HEK293 (cell line): ENCODE measurements at regions not wholly inside any gene's neighbourhood (a gene's known extent, or its start where the extent isn't known, plus 50 kb on each side); places are given as distances from the start of the nearest gene placed in this dataset.

Experiments
- CTCF ChIA-PET: fragments of 350-600 bp; formaldehyde crosslinking; extraction: SDS; loops from one replicate; lab custom pipeline; 2021; ENCODE audit warnings: antibody characterized with exemption; lab: Yijun Ruan, JAX
- POLR2A ChIA-PET: fragments of 300-600 bp; formaldehyde crosslinking; extraction: SDS; loops from one replicate; lab custom pipeline; 2020; ENCODE audit warnings: antibody characterized with exemption, inconsistent platforms; lab: Yijun Ruan, JAX
- H3K27ac ChIP-seq: fragments of 200-500 bp; sonication (Bioruptor generic); 2 replicates; pipeline ENCODE4 v1.5.1; 2014; ENCODE audit warnings: low read depth, low read length, control low read depth, inconsistent platforms; ENCODE audit errors: extremely low read depth
- H3K36me3 ChIP-seq, 2 experiments: fragments of 200-500 bp in 1 of 2; sonication (Bioruptor generic) in 1 of 2; 1 replicate in 1 of 2; 2 replicates in 1 of 2; pipeline ENCODE4 v1.5.1; 2014 to 2017; ENCODE audit warnings: inconsistent platforms in 2 of 2, low read length in 2 of 2; ENCODE audit not compliant: control insufficient read depth in 2 of 2, insufficient read depth in 1 of 2
- H3K4me1 ChIP-seq: fragments of 200-500 bp; sonication (Bioruptor generic); 2 replicates; pipeline ENCODE4 v1.5.1; 2014; ENCODE audit warnings: mild to moderate bottlenecking, low read length, inconsistent platforms; ENCODE audit not compliant: control insufficient read depth, insufficient read depth
- H3K4me3 ChIP-seq: 2 replicates; pipeline ENCODE4 v1.5.1; 2011; ENCODE audit warnings: low read depth, mild to moderate bottlenecking, control low read depth, low read length, moderate library complexity
- H3K9me3 ChIP-seq: fragments of 200-500 bp; sonication (Bioruptor generic); 2 replicates; pipeline ENCODE4 v1.5.1; 2014; ENCODE audit warnings: low read depth, low read length, inconsistent platforms; ENCODE audit not compliant: control insufficient read depth, insufficient read depth
- BCL11A ChIP-seq: fragments of 450-650 bp; formaldehyde crosslinking; IDR thresholded peaks from 2 replicates; pipeline ENCODE4 v1.5.1; 2016; ENCODE audit warnings: low read depth, missing biosample characterization, missing genetic modification characterization
- EGR2 ChIP-seq: fragments of 450-650 bp; formaldehyde crosslinking; IDR thresholded peaks from 2 replicates; pipeline ENCODE4 v1.5.1; 2016; ENCODE audit warnings: low read depth, missing biosample characterization, missing genetic modification characterization
- KLF9 ChIP-seq: fragments of 450-650 bp; formaldehyde crosslinking; IDR thresholded peaks from 2 replicates; pipeline ENCODE4 v1.5.1; 2016; ENCODE audit warnings: missing biosample characterization, missing genetic modification characterization, low read depth
- TRIM28 ChIP-seq: IDR thresholded peaks from 2 replicates; pipeline ENCODE4 v1.6.1; 2011; ENCODE audit warnings: low read length, control low read depth, borderline replicate concordance
- ZBTB1 ChIP-seq: fragments of 450-650 bp; formaldehyde crosslinking; IDR thresholded peaks from 2 replicates; pipeline ENCODE4 v1.5.1; 2016; ENCODE audit warnings: missing biosample characterization, missing genetic modification characterization
- ZFP37 ChIP-seq: fragments of 450-650 bp; formaldehyde crosslinking; IDR thresholded peaks from 2 replicates; pipeline ENCODE4 v1.5.1; 2016; ENCODE audit warnings: missing biosample characterization, missing genetic modification characterization
- ZNF324 ChIP-seq: fragments of 450-650 bp; formaldehyde crosslinking; IDR thresholded peaks from 2 replicates; pipeline ENCODE4 v1.5.1; 2016; ENCODE audit warnings: missing biosample characterization, missing genetic modification characterization
- ZNF394 ChIP-seq: fragments of 450-650 bp; formaldehyde crosslinking; IDR thresholded peaks from 2 replicates; pipeline ENCODE4 v1.5.1; 2016; ENCODE audit warnings: missing biosample characterization, missing genetic modification characterization, mild to moderate bottlenecking, moderate library complexity, borderline replicate concordance
- ZNF514 ChIP-seq: fragments of 450-650 bp; formaldehyde crosslinking; IDR thresholded peaks from 2 replicates; pipeline ENCODE4 v1.5.1; 2016; ENCODE audit warnings: missing biosample characterization, missing genetic modification characterization
- ZNF561 ChIP-seq: fragments of 450-650 bp; IDR thresholded peaks from 2 replicates; pipeline ENCODE4 v1.5.1; 2018; ENCODE audit warnings: missing biosample characterization, missing genetic modification characterization, borderline replicate concordance
- ZNF571 ChIP-seq: fragments of 450-650 bp; formaldehyde crosslinking; IDR thresholded peaks from 2 replicates; pipeline ENCODE4 v1.5.0; 2017; ENCODE audit warnings: missing biosample characterization, missing genetic modification characterization
- ZNF629 ChIP-seq: fragments of 450-650 bp; formaldehyde crosslinking; IDR thresholded peaks from 2 replicates; pipeline ENCODE4 v1.5.1; 2017; ENCODE audit warnings: missing biosample characterization, missing genetic modification characterization
- ZNF658 ChIP-seq: fragments of 450-650 bp; formaldehyde crosslinking; IDR thresholded peaks from 2 replicates; pipeline ENCODE4; 2016; ENCODE audit warnings: missing biosample characterization, missing genetic modification characterization
- ZNF660 ChIP-seq: fragments of 450-650 bp; IDR thresholded peaks from 2 replicates; pipeline ENCODE4 v1.5.1; 2018; ENCODE audit warnings: missing biosample characterization, mild to moderate bottlenecking, missing genetic modification characterization
- ZSCAN16 ChIP-seq: fragments of 450-650 bp; formaldehyde crosslinking; IDR thresholded peaks from 2 replicates; pipeline ENCODE4 v1.5.1; 2016; ENCODE audit warnings: missing biosample characterization, missing genetic modification characterization
- ZXDB ChIP-seq: fragments of 450-650 bp; formaldehyde crosslinking; IDR thresholded peaks from 2 replicates; pipeline ENCODE4 v1.5.1; 2016; ENCODE audit warnings: missing biosample characterization, missing genetic modification characterization
- TF ChIP-seq, protein P1 (sequence below): fragments of 450-650 bp; formaldehyde crosslinking; IDR thresholded peaks from 2 replicates; pipeline ENCODE4 v1.5.1; 2016; ENCODE audit warnings: missing biosample characterization, missing genetic modification characterization, low read depth
- TF ChIP-seq, protein P2 (sequence below): fragments of 450-650 bp; formaldehyde crosslinking; IDR thresholded peaks from 2 replicates; pipeline ENCODE4 v1.5.1; 2016; ENCODE audit warnings: missing biosample characterization, missing genetic modification characterization
- TF ChIP-seq, protein P3 (sequence below): fragments of 450-650 bp; formaldehyde crosslinking; IDR thresholded peaks from 2 replicates; pipeline ENCODE4 v1.5.1; 2016; ENCODE audit warnings: missing biosample characterization, missing genetic modification characterization, borderline replicate concordance
- TF ChIP-seq, protein P4 (sequence below): fragments of 450-650 bp; formaldehyde crosslinking; IDR thresholded peaks from 2 replicates; pipeline ENCODE4 v1.5.1; 2017; ENCODE audit warnings: missing biosample characterization, missing genetic modification characterization
- TF ChIP-seq, protein P5 (sequence below): fragments of 450-650 bp; formaldehyde crosslinking; IDR thresholded peaks from 2 replicates; pipeline ENCODE4; 2016; ENCODE audit warnings: missing biosample characterization, missing genetic modification characterization
- TF ChIP-seq, protein P6 (sequence below): sonication (generic); formaldehyde crosslinking; IDR thresholded peaks from 2 replicates; pipeline ENCODE4 v1.8.1; 2022; ENCODE audit warnings: mild to moderate bottlenecking, moderate library complexity, missing genetic modification reagents
- TF ChIP-seq, protein P7 (sequence below): fragments of 450-650 bp; formaldehyde crosslinking; IDR thresholded peaks from 2 replicates; pipeline ENCODE4 v1.5.1; 2016; ENCODE audit warnings: missing biosample characterization, missing genetic modification characterization
- TF ChIP-seq, protein P8 (sequence below): fragments of 450-650 bp; formaldehyde crosslinking; IDR thresholded peaks from 2 replicates; pipeline ENCODE4 v1.5.1; 2016; ENCODE audit warnings: missing biosample characterization, missing genetic modification characterization

DNA sequence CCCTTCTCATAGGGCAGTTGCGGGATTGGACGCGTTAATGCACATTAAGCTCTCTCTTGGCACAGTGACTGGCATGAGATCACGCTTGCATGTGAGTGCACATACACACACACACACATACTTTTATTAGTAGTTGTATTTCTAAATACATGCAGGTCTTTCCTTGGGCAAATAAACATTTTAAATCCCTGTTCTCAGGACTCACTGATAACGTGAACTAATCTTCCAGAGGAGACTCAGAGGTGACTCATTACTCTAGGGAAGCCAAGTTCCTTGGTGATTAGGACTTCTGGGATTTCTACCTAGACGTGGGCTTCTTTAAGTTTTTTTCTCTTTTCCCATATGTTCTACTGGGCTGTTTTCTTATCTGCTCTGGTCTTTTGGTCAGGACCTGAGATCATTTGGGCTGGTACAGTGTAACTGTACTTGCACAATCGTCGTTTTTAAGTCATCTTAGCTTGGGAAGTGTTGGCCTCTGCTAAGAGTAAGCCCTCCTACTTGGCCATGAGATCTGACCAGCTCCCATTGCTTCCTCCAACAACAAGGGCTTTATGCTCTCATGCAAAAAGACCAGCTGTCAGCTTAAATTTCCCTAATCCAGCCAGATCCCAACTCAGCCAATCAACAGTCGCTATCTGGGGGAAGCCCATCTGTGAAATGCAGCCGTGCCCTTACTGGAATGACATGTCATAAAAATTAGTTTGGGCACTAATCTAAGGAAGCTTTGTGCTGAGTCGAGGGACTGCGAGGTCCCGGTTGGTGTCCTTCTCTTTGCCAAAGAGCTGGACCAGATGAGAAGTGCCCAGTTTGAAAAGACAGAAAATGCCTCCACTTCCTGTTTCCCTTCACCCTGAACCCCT lies 176.4 kb upstream of the ANKRD55 start (continued):
- TF ChIP-seq, protein P1, sequence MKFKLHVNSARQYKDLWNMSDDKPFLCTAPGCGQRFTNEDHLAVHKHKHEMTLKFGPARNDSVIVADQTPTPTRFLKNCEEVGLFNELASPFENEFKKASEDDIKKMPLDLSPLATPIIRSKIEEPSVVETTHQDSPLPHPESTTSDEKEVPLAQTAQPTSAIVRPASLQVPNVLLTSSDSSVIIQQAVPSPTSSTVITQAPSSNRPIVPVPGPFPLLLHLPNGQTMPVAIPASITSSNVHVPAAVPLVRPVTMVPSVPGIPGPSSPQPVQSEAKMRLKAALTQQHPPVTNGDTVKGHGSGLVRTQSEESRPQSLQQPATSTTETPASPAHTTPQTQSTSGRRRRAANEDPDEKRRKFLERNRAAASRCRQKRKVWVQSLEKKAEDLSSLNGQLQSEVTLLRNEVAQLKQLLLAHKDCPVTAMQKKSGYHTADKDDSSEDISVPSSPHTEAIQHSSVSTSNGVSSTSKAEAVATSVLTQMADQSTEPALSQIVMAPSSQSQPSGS, result no peak
- TF ChIP-seq ZXDB, result peak; percentile 40; the same call in 1 of the 2 replicates
- TF ChIP-seq ZNF658, result no peak
- TF ChIP-seq, protein P2, sequence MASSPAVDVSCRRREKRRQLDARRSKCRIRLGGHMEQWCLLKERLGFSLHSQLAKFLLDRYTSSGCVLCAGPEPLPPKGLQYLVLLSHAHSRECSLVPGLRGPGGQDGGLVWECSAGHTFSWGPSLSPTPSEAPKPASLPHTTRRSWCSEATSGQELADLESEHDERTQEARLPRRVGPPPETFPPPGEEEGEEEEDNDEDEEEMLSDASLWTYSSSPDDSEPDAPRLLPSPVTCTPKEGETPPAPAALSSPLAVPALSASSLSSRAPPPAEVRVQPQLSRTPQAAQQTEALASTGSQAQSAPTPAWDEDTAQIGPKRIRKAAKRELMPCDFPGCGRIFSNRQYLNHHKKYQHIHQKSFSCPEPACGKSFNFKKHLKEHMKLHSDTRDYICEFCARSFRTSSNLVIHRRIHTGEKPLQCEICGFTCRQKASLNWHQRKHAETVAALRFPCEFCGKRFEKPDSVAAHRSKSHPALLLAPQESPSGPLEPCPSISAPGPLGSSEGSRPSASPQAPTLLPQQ (tag by site-specific recombination), result no peak
- no peak for TF ChIP-seq ZSCAN16 (tag by site-specific recombination)
- TF ChIP-seq ZNF571 (tag by site-specific recombination), result no peak
- TF ChIP-seq ZBTB1, result no peak
- TF ChIP-seq ZFP37 (tag by site-specific recombination), result no peak
- TF ChIP-seq, protein P3, sequence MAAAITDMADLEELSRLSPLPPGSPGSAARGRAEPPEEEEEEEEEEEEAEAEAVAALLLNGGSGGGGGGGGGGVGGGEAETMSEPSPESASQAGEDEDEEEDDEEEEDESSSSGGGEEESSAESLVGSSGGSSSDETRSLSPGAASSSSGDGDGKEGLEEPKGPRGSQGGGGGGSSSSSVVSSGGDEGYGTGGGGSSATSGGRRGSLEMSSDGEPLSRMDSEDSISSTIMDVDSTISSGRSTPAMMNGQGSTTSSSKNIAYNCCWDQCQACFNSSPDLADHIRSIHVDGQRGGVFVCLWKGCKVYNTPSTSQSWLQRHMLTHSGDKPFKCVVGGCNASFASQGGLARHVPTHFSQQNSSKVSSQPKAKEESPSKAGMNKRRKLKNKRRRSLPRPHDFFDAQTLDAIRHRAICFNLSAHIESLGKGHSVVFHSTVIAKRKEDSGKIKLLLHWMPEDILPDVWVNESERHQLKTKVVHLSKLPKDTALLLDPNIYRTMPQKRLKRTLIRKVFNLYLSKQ (tag by site-specific recombination), result no peak
- TF ChIP-seq ZNF660 (tag by site-specific recombination), result no peak
- TF ChIP-seq ZNF629 (tag by site-specific recombination), result peak; percentile 15; the same call in 1 of the 2 replicates
- no peak for TF ChIP-seq TRIM28
- TF ChIP-seq ZNF324 (tag by site-specific recombination), result no peak

DNA sequence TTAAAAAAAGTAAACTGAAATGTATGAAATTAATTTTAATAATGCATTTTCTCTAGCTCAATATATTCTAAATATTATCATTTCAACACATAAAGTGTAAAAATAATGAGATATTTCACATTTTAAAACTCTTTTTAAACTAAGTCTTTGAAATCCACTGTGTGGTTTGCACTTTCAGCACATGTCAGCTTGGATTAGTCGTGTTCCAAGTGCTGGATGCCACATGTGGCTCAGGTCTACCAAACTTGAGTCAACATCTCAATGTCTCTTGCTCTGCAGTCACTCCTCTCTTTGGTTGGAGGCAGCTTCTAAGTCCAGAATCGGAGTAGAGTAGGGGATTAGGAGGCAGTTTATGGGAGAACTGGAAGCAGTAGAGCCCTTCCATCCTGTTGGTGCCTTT lies 173.7 kb upstream of the ANKRD55 start:
- Histone ChIP-seq H3K36me3 (no peaks in the 10 kb centered on the region), H3K4me3 (no peak overlapping the region), H3K27ac (no peak overlapping the region), H3K4me1 (peaks cover 4% of the 10 kb centered on the region; the same call in 1 of the 2 replicates), H3K9me3 (no peaks in the 10 kb centered on the region)
- CTCF ChIA-PET, result interaction anchor here (0.6 kb wide), 1 partner anchor 494 kb away, joined by 3 read pairs; no protein-coding TSS in a partner anchor
- POLR2A ChIA-PET, result no interaction called here
- TF ChIP-seq ZNF658 (no peak), EGR2 (tag by site-specific recombination) (no peak), ZNF514 (tag by site-specific recombination) (no peak), BCL11A (no peak), ZNF394 (tag by site-specific recombination) (no peak), ZNF561 (tag by site-specific recombination) (no peak), KLF9 (tag by site-specific recombination) (no peak)
- TF ChIP-seq, protein P4, sequence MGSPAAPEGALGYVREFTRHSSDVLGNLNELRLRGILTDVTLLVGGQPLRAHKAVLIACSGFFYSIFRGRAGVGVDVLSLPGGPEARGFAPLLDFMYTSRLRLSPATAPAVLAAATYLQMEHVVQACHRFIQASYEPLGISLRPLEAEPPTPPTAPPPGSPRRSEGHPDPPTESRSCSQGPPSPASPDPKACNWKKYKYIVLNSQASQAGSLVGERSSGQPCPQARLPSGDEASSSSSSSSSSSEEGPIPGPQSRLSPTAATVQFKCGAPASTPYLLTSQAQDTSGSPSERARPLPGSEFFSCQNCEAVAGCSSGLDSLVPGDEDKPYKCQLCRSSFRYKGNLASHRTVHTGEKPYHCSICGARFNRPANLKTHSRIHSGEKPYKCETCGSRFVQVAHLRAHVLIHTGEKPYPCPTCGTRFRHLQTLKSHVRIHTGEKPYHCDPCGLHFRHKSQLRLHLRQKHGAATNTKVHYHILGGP, result no peak
- TF ChIP-seq, protein P5, sequence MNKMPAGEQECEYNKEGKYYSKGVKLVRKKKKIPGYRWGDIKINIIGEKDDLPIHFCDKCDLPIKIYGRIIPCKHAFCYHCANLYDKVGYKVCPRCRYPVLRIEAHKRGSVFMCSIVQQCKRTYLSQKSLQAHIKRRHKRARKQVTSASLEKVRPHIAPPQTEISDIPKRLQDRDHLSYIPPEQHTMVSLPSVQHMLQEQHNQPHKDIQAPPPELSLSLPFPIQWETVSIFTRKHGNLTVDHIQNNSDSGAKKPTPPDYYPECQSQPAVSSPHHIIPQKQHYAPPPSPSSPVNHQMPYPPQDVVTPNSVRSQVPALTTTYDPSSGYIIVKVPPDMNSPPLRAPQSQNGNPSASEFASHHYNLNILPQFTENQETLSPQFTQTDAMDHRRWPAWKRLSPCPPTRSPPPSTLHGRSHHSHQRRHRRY (tag by site-specific recombination), result no peak
- TF ChIP-seq, protein P6, sequence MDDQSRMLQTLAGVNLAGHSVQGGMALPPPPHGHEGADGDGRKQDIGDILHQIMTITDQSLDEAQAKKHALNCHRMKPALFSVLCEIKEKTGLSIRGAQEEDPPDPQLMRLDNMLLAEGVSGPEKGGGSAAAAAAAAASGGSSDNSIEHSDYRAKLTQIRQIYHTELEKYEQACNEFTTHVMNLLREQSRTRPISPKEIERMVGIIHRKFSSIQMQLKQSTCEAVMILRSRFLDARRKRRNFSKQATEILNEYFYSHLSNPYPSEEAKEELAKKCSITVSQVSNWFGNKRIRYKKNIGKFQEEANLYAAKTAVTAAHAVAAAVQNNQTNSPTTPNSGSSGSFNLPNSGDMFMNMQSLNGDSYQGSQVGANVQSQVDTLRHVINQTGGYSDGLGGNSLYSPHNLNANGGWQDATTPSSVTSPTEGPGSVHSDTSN (CRISPR knock-in tag), result no peak
- TF ChIP-seq, protein P7, sequence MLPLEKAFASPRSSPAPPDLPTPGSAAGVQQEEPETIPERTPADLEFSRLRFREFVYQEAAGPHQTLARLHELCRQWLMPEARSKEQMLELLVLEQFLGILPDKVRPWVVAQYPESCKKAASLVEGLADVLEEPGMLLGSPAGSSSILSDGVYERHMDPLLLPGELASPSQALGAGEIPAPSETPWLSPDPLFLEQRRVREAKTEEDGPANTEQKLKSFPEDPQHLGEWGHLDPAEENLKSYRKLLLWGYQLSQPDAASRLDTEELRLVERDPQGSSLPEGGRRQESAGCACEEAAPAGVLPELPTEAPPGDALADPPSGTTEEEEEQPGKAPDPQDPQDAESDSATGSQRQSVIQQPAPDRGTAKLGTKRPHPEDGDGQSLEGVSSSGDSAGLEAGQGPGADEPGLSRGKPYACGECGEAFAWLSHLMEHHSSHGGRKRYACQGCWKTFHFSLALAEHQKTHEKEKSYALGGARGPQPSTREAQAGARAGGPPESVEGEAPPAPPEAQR, result no peak
- TF ChIP-seq, protein P8, sequence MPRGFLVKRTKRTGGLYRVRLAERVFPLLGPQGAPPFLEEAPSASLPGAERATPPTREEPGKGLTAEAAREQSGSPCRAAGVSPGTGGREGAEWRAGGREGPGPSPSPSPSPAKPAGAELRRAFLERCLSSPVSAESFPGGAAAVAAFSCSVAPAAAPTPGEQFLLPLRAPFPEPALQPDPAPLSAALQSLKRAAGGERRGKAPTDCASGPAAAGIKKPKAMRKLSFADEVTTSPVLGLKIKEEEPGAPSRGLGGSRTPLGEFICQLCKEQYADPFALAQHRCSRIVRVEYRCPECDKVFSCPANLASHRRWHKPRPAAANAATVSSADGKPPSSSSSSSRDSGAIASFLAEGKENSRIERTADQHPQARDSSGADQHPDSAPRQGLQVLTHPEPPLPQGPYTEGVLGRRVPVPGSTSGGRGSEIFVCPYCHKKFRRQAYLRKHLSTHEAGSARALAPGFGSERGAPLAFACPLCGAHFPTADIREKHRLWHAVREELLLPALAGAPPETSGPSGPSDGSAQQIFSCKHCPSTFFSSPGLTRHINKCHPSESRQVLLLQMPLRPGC (tag by site-specific recombination), result no peak
